ENCODE measurements at regions not wholly inside any gene's neighbourhood (a gene's known extent, or its start where the extent isn't known, plus 50 kb on each side); places are given as distances from the start of the nearest gene placed in this dataset.

DNA sequence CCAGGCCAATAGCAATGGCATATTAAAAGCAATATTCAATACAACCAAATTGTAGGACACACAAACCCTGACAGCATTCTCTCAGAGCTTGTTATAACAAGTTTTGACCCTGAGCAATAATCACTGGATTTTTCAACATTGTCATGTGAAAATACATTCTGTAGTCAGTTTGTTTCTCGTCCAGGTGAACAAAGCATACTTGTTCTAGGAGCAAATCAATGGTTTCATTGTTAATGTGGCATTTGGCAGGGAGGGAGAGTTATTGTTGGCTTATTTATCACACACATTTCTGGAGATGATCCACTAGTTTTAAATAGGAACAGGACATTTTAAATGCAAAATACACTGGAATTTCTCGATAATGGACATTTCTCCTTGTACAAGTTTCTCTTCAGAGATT is 69.9 kb upstream of the L3MBTL4 start:
- ChIA-PET POLR2A (no interaction called here), CTCF (no interaction called here), RAD21 (ENCODE audit: low non-redundant PET in 1 of 2, low total read pairs in 2 of 2, uncharacterized antibody in 2 of 2, unreplicated experiment in 2 of 2) (no interaction called here)
- TF ChIP-seq SP1 (IDR thresholded peaks at IDR 0.05; ENCODE audit: low read depth): no peak
- TF ChIP-seq TCF7L2 (IDR thresholded peaks at IDR 0.05; ENCODE audit: borderline replicate concordance, extremely low read depth, insufficient read depth, insufficient read length): no peak
- TF ChIP-seq, protein P1, sequence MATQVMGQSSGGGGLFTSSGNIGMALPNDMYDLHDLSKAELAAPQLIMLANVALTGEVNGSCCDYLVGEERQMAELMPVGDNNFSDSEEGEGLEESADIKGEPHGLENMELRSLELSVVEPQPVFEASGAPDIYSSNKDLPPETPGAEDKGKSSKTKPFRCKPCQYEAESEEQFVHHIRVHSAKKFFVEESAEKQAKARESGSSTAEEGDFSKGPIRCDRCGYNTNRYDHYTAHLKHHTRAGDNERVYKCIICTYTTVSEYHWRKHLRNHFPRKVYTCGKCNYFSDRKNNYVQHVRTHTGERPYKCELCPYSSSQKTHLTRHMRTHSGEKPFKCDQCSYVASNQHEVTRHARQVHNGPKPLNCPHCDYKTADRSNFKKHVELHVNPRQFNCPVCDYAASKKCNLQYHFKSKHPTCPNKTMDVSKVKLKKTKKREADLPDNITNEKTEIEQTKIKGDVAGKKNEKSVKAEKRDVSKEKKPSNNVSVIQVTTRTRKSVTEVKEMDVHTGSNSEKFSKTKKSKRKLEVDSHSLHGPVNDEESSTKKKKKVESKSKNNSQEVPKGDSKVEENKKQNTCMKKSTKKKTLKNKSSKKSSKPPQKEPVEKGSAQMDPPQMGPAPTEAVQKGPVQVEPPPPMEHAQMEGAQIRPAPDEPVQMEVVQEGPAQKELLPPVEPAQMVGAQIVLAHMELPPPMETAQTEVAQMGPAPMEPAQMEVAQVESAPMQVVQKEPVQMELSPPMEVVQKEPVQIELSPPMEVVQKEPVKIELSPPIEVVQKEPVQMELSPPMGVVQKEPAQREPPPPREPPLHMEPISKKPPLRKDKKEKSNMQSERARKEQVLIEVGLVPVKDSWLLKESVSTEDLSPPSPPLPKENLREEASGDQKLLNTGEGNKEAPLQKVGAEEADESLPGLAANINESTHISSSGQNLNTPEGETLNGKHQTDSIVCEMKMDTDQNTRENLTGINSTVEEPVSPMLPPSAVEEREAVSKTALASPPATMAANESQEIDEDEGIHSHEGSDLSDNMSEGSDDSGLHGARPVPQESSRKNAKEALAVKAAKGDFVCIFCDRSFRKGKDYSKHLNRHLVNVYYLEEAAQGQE (IDR thresholded peaks at IDR 0.05; ENCODE audit: low read depth): no peak
- intact Hi-C loops (cut with micrococcal nuclease): no loop called here
- H3K27me3 ChIP-seq (ENCODE audit: insufficient read depth, low read length): no peaks in the 10 kb centered on the region
- no peaks in the 10 kb centered on the region for H4K20me1 ChIP-seq (ENCODE audit: insufficient read depth)
- H2AFZ ChIP-seq (ENCODE audit: low read depth, low read length, poor library complexity, severe bottlenecking): no peak overlapping the region
- DNase-seq (ENCODE audit: low read depth, low spot score): no peak
- no peak overlapping the region for H3K4me2 ChIP-seq (ENCODE audit: low read length)
- no peaks in the 10 kb centered on the region for H3K79me2 ChIP-seq (ENCODE audit: insufficient read depth, low read length)
- no peaks in the 10 kb centered on the region for H3K9me2 ChIP-seq (ENCODE audit: insufficient read depth)
- BruUV-seq (replicated peaks): no TSS peak
- H3K9me3 ChIP-seq (ENCODE audit: control insufficient read depth in 1 of 2, insufficient read depth in 1 of 2, low read depth in 1 of 2, low read length in 2 of 2): peaks cover 7 to 12% of the 10 kb centered on the region in 2 experiments; a peak in 2 of 4 replicates
- no peaks in the 10 kb centered on the region for H3K4me1 ChIP-seq (ENCODE audit: control insufficient read depth in 1 of 2, insufficient read depth in 2 of 2, low read length in 2 of 2)
- no peak for ATAC-seq
- no peaks in the 10 kb centered on the region; a peak in 1 of 4 replicates for H3K36me3 ChIP-seq (ENCODE audit: control insufficient read depth in 1 of 2, insufficient read depth in 2 of 2, low read length in 2 of 2)
- H3K4me3 ChIP-seq (replicated peaks in 1 of 2; ENCODE audit: low read depth in 1 of 2, low read length in 2 of 2): no peak overlapping the region
- H3K9ac ChIP-seq (ENCODE audit: low read length): no peak overlapping the region
- no peak overlapping the region for H3K27ac ChIP-seq (ENCODE audit: low read depth, low read length)

DNA sequence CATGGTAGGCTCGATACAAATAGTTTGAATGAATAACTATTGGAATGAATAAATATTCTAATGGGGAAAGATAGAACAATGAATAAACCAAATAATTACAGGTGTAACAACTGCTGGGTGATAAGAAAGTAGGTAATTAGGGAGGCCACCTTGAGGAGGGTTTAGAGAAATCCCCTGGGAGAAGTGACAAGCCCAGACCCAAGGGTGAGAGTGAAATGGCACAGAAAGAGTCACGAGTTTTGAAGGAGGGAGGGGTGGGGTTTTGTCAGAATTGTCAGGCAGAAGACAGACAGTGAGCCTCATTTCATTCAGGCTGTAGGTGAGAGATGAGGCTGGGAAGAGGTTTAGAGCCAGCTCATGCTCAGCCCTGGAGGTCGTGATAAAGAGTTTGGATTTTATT is 71.6 kb upstream of the L3MBTL4 start:
- ChIA-PET POLR2A (no interaction called here), CTCF (no interaction called here), RAD21 (ENCODE audit: low non-redundant PET in 1 of 2, low total read pairs in 2 of 2, uncharacterized antibody in 2 of 2, unreplicated experiment in 2 of 2) (no interaction called here)
- Histone ChIP-seq H2AFZ (ENCODE audit: low read depth, low read length, poor library complexity, severe bottlenecking) (no peak overlapping the region), H3K9me2 (ENCODE audit: insufficient read depth) (no peaks in the 10 kb centered on the region), H3K9ac (ENCODE audit: low read length) (no peak overlapping the region), H3K9me3 (ENCODE audit: control insufficient read depth in 1 of 2, insufficient read depth in 1 of 2, low read depth in 1 of 2, low read length in 2 of 2) (peaks cover 3 to 10% of the 10 kb centered on the region in 2 experiments; a peak in 2 of 4 replicates), H3K4me2 (ENCODE audit: low read length) (no peak overlapping the region), H4K20me1 (ENCODE audit: insufficient read depth) (no peaks in the 10 kb centered on the region), H3K79me2 (ENCODE audit: insufficient read depth, low read length) (no peaks in the 10 kb centered on the region), H3K4me1 (ENCODE audit: control insufficient read depth in 1 of 2, insufficient read depth in 2 of 2, low read length in 2 of 2) (no peaks in the 10 kb centered on the region), H3K36me3 (ENCODE audit: control insufficient read depth in 1 of 2, insufficient read depth in 2 of 2, low read length in 2 of 2) (no peaks in the 10 kb centered on the region; a peak in 1 of 4 replicates), H3K4me3 (replicated peaks in 1 of 2; ENCODE audit: low read depth in 1 of 2, low read length in 2 of 2) (no peak overlapping the region), H3K27ac (ENCODE audit: low read depth, low read length) (no peak overlapping the region), H3K27me3 (ENCODE audit: insufficient read depth, low read length) (no peaks in the 10 kb centered on the region)
- DNase-seq (ENCODE audit: low read depth, low spot score) (no peak), ATAC-seq (no peak)
- intact Hi-C loops (cut with micrococcal nuclease): no loop called here
- BruUV-seq (replicated peaks): no TSS peak
- TF ChIP-seq, protein P2, sequence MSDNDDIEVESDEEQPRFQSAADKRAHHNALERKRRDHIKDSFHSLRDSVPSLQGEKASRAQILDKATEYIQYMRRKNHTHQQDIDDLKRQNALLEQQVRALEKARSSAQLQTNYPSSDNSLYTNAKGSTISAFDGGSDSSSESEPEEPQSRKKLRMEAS (IDR thresholded peaks at IDR 0.05): no peak
- TF ChIP-seq ELF1 (IDR thresholded peaks at IDR 0.05; ENCODE audit: borderline replicate concordance, low read depth) (no peak), SIN3A (IDR thresholded peaks at IDR 0.05; ENCODE audit: low read depth) (no peak), YY1 (IDR thresholded peaks at IDR 0.05; ENCODE audit: extremely low read depth, insufficient replicate concordance, low read depth, low read length) (no peak), SRF (IDR thresholded peaks at IDR 0.05; ENCODE audit: low read depth) (no peak), POLR2AphosphoS5 (IDR thresholded peaks at IDR 0.05; ENCODE audit: low read depth, low read length) (no peak), TCF7L2 (IDR thresholded peaks at IDR 0.05; ENCODE audit: borderline replicate concordance, extremely low read depth, insufficient read depth, insufficient read length) (no peak), FOSL1 (IDR thresholded peaks at IDR 0.05; ENCODE audit: low read depth) (no peak), SP1 (IDR thresholded peaks at IDR 0.05; ENCODE audit: low read depth) (no peak), EZH2 (IDR thresholded peaks at IDR 0.05) (no peak), CEBPB (IDR thresholded peaks at IDR 0.05; ENCODE audit: low read depth) (no peak)
- TF ChIP-seq, protein P3, sequence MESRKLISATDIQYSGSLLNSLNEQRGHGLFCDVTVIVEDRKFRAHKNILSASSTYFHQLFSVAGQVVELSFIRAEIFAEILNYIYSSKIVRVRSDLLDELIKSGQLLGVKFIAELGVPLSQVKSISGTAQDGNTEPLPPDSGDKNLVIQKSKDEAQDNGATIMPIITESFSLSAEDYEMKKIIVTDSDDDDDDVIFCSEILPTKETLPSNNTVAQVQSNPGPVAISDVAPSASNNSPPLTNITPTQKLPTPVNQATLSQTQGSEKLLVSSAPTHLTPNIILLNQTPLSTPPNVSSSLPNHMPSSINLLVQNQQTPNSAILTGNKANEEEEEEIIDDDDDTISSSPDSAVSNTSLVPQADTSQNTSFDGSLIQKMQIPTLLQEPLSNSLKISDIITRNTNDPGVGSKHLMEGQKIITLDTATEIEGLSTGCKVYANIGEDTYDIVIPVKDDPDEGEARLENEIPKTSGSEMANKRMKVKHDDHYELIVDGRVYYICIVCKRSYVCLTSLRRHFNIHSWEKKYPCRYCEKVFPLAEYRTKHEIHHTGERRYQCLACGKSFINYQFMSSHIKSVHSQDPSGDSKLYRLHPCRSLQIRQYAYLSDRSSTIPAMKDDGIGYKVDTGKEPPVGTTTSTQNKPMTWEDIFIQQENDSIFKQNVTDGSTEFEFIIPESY (IDR thresholded peaks at IDR 0.05; ENCODE audit: extremely low read depth, insufficient replicate concordance, low read length): no peak
